Right lung (tissue), 2 donors: ENCODE measurements at regions not wholly inside any gene's neighbourhood (a gene's known extent, or its start where the extent isn't known, plus 50 kb on each side); places are given as distances from the start of the nearest gene placed in this dataset.
"Not testable (repeated sequence)": the region's sequence is repeated elsewhere in the genome, so short reads cannot be mapped to it uniquely, and the experiment has no call there.

Experiments used
- DNase-seq, 2 donors: peaks; one replicate each; pipeline ENCODE4 v3.0.0-alpha.2; 2013

- DNase-seq, result no peak
These were observed 522.4 kb upstream of the NAALADL2 start for GRCh38 chr3:174336784-174337183.

DNA sequence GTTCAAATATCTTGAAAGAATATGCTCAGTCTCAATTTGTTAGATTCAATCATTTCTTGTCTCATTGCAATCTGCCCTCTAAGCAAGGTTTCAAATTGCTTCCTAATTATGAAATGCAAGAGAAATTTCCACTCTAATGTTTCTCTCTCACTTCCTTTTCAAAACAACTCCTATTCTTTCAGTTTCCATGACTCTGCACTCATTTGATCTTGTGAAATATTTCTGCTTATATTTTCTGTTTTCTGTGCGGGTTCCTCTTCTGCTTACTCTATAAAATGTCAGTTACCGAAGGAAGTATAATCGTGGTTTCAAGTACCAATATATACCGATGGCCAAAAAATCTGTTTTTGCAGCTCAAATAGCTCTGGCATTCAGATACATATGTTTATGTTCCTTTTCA is 521.9 kb upstream of the NAALADL2 start:
- no peak for DNase-seq

GRCh38 chr3:174340624-174341587 is 518.2 kb upstream of the NAALADL2 start:
- no peak for DNase-seq

DNA sequence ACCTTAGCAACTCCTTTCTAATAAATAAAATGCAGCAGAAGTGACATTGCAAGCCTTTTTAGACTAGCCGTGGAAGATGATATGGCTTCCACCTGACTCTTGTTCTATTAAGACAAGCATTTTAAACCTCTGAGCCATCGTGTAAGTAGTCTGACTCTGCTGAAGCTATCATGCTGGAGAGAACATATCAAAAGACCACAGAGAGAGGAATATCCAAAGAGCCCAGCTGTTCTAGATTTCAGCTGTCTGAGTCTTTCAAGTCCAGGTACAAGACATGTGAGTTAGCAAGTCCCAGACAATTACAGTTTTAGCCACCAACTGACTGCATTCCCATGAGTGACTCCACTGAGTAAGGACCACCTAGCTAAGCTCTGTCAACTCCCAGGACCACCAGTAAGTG is 517.0 kb upstream of the NAALADL2 start:
- no peak for DNase-seq

DNA sequence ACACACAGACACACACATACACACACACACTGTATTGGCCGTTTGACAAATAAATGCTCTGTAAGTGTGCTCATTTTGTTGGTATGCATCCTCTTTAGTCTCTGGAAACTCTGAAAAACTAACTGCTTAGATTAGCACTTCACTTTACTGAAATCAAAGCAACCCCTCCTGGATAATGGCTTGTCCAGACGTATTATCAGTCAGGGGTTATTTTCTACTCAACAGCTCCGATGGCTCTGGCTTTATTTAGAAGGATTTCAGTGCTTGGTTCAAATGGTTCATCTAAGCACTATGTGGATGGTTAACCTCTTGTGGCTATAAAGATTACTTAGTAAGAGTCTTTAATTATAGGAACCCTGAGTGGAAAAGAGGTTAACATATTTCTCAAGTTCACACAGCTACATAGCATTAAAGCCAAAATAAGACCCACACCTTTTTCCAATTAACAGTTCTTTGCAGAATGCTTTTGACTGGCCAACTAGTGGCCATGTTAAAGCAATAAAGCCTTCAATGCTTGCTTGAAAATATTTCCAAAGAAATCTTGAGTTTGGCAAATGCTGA is 516.1 kb upstream of the NAALADL2 start:
- DNase-seq, result no peak

- DNase-seq, result no peak
These were observed 513.0 kb upstream of the NAALADL2 start for GRCh38 chr3:174346141-174346540.

- no peak for DNase-seq
These were observed 512.6 kb upstream of the NAALADL2 start for GRCh38 chr3:174346571-174346970.

- DNase-seq, result no peak
These were observed 511.5 kb upstream of the NAALADL2 start for GRCh38 chr3:174347474-174348138.

DNA sequence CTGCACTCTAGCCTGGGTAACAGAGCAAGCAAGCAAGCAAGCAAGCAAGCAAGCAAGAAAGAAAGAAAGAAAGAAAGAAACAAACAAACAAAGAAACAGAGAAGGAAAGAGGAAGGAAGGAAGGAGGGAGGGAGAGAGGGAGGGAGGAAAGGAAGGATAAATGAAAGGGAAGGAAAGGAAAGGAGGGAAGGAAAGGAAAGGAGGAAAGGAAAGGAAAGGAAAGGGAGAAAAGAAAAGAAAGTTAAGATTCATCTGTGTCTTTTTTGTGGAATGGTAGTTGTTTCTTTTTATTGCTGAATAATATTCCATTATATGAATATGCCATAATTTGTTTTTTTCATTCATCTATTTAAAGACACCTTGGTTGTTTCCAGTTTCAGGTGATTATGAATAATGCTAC is 506.9 kb upstream of the NAALADL2 start:
- DNase-seq, result no peak

- no peak for DNase-seq
These were observed 503.6 kb upstream of the NAALADL2 start for GRCh38 chr3:174355505-174355904.

DNA sequence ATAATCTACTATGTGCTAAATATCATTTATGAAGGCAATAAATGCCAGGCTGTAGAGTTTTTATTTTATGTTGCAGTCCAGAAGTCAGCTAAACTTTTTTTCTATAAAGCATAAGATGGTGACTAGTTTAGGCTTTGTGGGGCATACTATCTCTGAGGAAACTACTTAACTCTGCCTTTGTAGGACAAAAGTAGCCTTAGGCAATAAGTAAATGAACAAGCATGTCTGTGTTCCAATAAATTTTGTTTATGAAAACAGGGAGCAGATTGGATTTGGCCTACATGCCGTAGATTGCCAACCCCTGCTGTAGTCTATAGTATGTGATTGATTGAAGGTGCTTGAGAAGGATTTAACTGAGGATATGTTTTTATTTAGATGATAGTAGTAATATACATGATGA is 502.5 kb upstream of the NAALADL2 start:
- DNase-seq, result no peak

- DNase-seq, result no peak
These were observed 500.9 kb upstream of the NAALADL2 start for GRCh38 chr3:174358252-174358651.

DNA sequence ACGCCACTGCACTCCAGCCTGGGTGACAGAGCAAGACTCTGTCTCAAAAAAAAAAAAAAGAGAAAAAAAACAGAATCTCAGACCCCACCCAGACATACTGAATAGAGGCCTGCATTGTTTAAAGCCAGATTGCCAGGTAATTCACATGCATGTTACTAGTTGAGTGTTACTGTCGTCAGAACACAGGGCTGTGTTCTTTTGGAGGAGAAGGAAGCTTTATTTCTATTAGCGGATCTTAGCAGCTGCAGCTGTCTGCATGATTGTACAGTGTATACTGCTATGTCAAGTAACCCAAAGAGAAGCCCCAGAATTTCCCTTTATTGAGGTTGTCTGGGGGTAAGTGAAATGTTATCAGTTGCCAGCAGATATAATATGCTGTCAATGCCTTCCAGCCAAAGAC is 496.6 kb upstream of the NAALADL2 start:
- no peak for DNase-seq

GRCh38 chr3:174363256-174363655 is 495.9 kb upstream of the NAALADL2 start:
- DNase-seq, result no peak

DNA sequence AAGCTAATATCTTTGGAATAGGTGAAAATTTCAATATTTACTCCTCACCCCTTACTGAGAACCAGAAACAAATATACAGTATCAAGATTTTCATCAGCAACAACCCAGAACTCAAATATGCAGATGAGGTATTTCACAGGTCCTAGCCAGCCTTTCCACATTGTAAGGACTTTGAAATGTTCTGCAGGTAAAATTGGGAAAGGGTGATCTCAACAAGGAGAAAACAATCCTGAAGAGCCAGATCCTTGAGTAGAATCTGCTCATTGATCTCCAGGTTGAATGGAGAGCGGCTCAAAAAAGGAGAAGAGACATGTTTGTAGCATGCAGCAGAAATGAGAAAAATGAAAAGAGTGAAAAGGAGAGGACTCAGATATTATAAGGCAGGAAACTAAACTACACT is 493.3 kb upstream of the NAALADL2 start:
- no peak for DNase-seq

DNA sequence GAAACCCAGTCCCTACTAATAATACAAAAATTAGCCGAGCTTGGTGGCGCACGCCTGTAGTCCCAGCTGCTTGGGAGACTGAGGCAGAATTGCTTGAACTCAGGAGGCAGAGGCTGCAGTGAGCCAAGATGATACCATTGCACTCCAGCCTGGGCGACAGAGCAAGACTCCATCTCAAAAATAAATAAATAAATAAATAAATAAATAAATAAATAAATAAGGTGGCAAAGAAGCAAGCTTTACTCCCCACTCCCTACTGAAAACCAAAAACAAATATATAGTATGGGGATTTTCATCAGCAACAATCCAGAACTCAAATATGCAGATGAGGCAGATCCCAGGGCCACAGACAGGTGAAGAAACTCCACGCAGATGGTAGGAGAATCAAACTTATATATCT is 492.2 kb upstream of the NAALADL2 start:
- DNase-seq, result not testable (repeated sequence)

DNA sequence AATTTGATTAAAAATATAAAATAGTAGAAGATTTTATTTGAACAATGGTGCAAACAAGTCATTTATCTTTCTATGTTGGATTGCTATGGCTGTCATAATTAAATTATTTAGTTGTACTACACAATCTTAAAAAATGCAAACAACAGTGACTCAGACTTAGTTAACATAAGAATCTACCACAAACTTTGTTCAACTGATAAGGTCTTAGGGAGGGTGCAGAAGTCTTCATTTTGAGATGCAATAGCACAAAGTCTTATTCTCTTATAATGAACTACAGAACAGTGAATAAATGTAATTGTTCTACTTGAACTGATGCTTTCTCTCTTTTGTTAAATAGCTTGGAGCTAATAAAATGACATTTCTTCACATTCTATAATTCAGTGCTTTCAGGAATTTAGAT is 482.8 kb upstream of the NAALADL2 start:
- DNase-seq, result no peak

- no peak for DNase-seq
These were observed 482.0 kb upstream of the NAALADL2 start for GRCh38 chr3:174377096-174377495.

DNA sequence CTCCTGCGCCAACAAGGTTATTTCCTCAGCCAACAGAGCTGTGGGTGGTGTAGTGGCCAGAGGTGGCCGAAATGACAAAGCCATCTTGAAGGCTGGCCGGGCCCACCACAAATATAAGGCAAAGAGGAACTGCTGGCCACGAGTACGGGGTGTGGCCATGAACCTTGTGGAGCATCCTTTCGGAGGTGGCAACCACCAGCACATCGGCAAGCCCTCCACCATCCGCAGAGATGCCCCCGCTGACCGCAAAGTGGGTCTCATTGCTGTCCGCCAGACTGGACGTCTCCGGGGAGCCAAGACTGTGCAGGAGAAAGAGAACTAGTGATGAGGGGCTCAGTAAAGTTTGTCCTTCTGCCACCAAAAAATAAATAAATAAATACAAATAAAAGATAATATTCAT is 481.4 kb upstream of the NAALADL2 start:
- no peak for DNase-seq

DNA sequence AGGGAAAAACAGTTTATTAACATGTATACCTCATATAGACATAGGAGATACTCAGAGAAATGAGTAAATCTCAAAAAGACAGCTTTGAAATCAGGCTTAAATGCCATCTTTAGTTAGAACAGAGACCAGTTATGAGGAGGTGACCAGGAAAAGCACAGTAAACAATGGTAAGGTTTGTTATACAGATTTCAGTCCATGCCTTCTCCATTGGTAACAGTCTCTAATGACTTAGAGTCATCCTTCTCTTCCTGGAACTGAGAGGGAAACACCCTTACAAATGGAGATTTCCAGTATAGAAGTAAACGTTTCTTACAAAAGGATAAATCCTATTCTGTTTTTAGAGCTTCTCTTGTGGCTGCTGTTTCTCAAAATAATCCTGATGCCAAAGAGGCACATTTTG is 476.3 kb upstream of the NAALADL2 start:
- DNase-seq, result no peak

DNA sequence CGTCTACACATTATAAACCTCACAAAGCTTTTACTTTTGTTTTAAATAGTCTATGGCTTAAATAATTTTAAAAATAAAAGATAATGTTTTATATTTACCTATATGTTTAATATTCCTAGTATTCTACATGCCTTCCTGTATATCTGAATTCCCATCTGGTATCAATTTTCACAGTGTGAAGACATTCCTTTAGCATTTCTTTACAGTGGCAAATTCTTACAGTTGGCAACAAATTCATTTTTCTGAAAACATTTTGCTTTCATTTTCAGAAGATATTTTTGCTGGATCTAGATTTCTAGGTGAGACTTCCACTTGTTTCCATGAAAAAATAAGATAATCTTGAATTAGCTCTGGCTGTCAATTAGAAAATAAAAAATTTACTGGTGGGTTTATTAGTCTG is 471.4 kb upstream of the NAALADL2 start:
- no peak for DNase-seq

DNA sequence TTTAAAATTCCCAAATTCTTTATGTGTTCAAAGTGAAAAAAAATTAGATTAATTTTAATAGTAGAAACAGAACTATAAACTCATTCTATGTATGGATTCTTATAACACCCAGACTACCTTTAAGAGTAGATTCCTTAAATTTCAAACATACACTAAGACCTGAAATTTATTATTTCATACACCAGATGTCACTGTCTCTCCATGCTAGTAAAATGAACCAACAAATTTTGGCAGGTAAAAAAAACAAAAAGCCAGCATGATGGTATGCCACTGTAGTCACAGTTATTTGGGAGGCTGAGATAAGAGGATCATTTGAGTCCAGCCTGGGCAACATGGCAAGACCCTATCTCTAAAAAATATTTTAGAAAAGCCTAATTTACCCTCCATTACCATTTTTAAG is 461.3 kb upstream of the NAALADL2 start:
- peak in 1 of 2 donors; percentile 6 for DNase-seq

DNA sequence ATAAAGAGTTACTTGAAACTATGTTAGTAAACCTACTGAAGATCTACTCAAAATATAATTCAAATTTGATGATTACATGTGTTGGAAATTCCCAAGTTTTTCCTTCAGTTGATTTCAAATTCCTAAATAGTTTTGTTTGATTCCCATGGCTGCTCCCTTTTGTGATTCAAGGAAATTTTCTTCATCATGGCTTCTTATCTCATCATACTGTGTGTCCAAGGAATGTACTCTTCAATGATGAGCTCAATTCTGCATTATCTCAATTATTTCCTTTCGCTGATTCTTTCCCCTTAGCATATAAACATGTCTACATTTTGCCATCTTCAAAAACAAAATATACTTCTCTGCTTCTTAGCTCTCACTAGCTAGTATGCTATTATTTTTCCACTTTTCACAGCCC is 460.4 kb upstream of the NAALADL2 start:
- no peak for DNase-seq
